Tibial nerve (tissue), 4 donors: ENCODE measurements at regions not wholly inside any gene's neighbourhood (a gene's known extent, or its start where the extent isn't known, plus 50 kb on each side); places are given as distances from the start of the nearest gene placed in this dataset.

Source experiments
- DNase-seq, 2 donors: peaks; one replicate each; pipeline ENCODE4 v3.0.0-alpha.2; 2019; ENCODE audit warnings: low spot score in 2 of 2
- H3K27ac ChIP-seq, 4 donors: fragments of 200-600 bp; sonication (generic) in 3 of 4; one replicate each; pipeline ENCODE4 v1.5.1; 2017 to 2019; ENCODE audit warnings: mild to moderate bottlenecking in 1 of 4
- H3K27me3 ChIP-seq, 2 donors: fragments of 200-600 bp; sonication (generic) in 1 of 2; one replicate each; pipeline versions ENCODE4 v1.5.1 to v1.6.0; 2017 to 2019
- H3K36me3 ChIP-seq, 3 donors: fragments of 200-600 bp; sonication (generic); one replicate each; pipeline ENCODE4 v1.5.1; 2018 to 2019
- H3K4me1 ChIP-seq, 4 donors: fragments of 200-600 bp; sonication (generic) in 3 of 4; one replicate each; pipeline ENCODE4 v1.5.1; 2017 to 2019
- H3K4me3 ChIP-seq, 4 donors: fragments of 200-600 bp; sonication (generic) in 3 of 4; one replicate each; pipeline ENCODE4 v1.5.1; 2017 to 2019; ENCODE audit warnings: mild to moderate bottlenecking in 1 of 4, moderate library complexity in 1 of 4
- H3K9me3 ChIP-seq, 4 donors: fragments of 200-600 bp; sonication (generic) in 3 of 4; one replicate each; pipeline ENCODE4 v1.5.1; 2017 to 2019
- EP300 ChIP-seq, 2 donors: sonication (generic); formaldehyde crosslinking; IDR thresholded peaks; one replicate each; pipeline ENCODE4 v1.6.1; 2017; ENCODE audit warnings: antibody characterized with exemption in 2 of 2, mild to moderate bottlenecking in 1 of 2
- POLR2A ChIP-seq, 2 donors: fragments of 450-650 bp; IDR thresholded peaks; one replicate each; pipeline ENCODE4 v1.6.1; 2017; ENCODE audit warnings: antibody characterized with exemption in 2 of 2, mild to moderate bottlenecking in 2 of 2, moderate library complexity in 2 of 2
- WGBS, 2 donors: methylation state at CpG; one replicate each; pipeline ENCODE4 v1.1.5; 2018; 5-methylcytosine and 5-hydroxymethylcytosine counted together
- TF ChIP-seq, protein P1 (sequence below), 5 experiments: fragments of 200-600 bp in 3 of 5; fragments of 450-650 bp in 2 of 5; sonication (generic) in 3 of 5; IDR thresholded peaks; one replicate each; pipeline ENCODE4 v1.5.1; 2016 to 2019; ENCODE audit warnings: antibody characterized with exemption in 5 of 5, mild to moderate bottlenecking in 3 of 5, moderate library complexity in 2 of 5

DNA sequence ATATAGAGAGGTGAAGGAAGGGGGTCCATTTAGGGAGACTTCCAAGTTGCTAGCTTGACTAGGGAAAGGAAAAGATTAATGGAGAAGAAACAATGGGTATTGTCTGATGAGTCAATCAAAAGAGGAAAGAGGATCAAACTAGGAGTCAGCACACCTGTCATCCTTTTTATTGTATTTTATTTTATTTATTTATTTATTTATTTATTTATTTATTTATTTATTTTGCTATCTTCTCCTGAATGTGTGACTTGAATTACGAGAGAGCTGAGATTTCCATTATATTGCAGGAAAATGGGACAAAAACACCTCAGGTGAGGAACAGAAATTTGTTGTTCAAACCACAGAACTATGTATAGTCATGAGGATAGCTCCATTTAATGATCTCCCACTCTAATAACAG is 58.9 kb downstream of the NUDT11 start:
- no peaks in the 10 kb centered on the region for H3K9me3 ChIP-seq
- no peak for DNase-seq
- H3K4me1 ChIP-seq: no peaks in the 10 kb centered on the region
- 74 to 96% methylated on average over 1 of the region's 1 CpG for WGBS, 2 donors
- no peak overlapping the region for H3K4me3 ChIP-seq
- H3K27me3 ChIP-seq: peaks cover 0 to 4% of the 10 kb centered on the region in 2 donors
- H3K27ac ChIP-seq: no peak overlapping the region
- H3K36me3 ChIP-seq: no peaks in the 10 kb centered on the region
- no peak for TF ChIP-seq EP300 (IDR thresholded peaks at IDR 0.05)
- TF ChIP-seq, protein P1, sequence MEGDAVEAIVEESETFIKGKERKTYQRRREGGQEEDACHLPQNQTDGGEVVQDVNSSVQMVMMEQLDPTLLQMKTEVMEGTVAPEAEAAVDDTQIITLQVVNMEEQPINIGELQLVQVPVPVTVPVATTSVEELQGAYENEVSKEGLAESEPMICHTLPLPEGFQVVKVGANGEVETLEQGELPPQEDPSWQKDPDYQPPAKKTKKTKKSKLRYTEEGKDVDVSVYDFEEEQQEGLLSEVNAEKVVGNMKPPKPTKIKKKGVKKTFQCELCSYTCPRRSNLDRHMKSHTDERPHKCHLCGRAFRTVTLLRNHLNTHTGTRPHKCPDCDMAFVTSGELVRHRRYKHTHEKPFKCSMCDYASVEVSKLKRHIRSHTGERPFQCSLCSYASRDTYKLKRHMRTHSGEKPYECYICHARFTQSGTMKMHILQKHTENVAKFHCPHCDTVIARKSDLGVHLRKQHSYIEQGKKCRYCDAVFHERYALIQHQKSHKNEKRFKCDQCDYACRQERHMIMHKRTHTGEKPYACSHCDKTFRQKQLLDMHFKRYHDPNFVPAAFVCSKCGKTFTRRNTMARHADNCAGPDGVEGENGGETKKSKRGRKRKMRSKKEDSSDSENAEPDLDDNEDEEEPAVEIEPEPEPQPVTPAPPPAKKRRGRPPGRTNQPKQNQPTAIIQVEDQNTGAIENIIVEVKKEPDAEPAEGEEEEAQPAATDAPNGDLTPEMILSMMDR (IDR thresholded peaks at IDR 0.05): no peak
- TF ChIP-seq POLR2A (IDR thresholded peaks at IDR 0.05): no peak

DNA sequence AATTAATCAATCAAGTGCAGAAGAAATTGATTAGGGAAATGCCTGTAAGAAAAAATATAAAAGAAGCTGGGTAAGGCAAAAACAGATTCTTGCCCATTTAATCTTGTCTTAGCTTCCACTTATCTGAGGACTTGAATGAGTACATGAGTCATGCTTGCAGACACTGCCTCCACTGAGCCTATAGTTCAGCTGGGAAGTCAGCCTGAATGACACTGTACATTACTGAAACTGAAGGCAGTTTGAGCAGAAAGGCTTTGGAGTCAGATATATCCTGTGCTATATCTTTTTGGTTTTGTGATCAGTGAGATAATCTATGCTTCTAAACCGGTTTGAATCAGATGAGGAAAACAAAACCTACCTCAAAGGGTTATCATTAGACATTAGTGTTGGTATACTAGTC is 61.3 kb downstream of the NUDT11 start:
- 38 to 65% methylated on average over 1 of the region's 1 CpG for WGBS, 2 donors

DNA sequence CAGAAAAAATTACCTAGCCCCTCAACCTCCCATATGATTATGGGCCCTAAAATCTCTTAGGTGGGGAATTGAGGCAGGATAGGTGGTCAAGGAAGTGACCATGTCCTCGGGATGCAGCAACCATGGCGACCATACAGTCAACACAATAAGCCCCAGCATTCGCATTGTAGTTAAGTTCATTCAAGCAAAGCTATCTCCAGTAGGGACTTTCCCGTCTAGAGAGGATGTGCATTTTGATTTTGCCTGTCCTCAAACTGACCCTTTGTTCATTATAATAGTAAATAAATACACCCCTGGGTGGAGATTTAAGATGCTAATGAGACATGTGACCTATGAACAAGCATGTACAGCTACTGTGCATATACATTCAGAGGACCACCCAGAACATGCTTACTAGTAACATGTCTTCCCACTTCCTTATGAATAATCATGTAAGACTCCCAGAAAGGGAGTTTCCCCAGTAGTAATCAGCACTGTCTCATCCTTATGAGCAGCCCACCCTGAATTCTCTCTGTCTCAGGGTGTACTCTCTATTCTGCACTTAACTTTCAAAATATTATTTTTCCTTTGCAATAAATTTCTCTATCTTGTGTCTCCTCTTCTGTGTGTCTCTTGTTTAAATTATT is 74.3 kb downstream of the NUDT11 start:
- Histone ChIP-seq H3K27ac (no peak overlapping the region), H3K36me3 (no peaks in the 10 kb centered on the region), H3K27me3 (peaks cover 2 to 7% of the 10 kb centered on the region in 2 donors), H3K4me1 (no peaks in the 10 kb centered on the region), H3K4me3 (no peak overlapping the region), H3K9me3 (no peaks in the 10 kb centered on the region)
- DNase-seq: no peak
- WGBS, 2 donors: 58 to 61% methylated on average over 4 of the region's 4 CpGs
- TF ChIP-seq, protein P1 (IDR thresholded peaks at IDR 0.05): no peak
- TF ChIP-seq EP300 (IDR thresholded peaks at IDR 0.05) (no peak), POLR2A (IDR thresholded peaks at IDR 0.05) (no peak)

More for the DNA sequence above, 61.3 kb downstream of the NUDT11 start:
- Histone ChIP-seq H3K4me1 (no peaks in the 10 kb centered on the region), H3K36me3 (no peaks in the 10 kb centered on the region), H3K4me3 (no peak overlapping the region), H3K27ac (no peak overlapping the region), H3K27me3 (peaks cover 0 to 4% of the 10 kb centered on the region in 2 donors), H3K9me3 (no peaks in the 10 kb centered on the region)
- DNase-seq: no peak
- TF ChIP-seq POLR2A (IDR thresholded peaks at IDR 0.05) (no peak), EP300 (IDR thresholded peaks at IDR 0.05) (no peak)
- TF ChIP-seq, protein P1 (IDR thresholded peaks at IDR 0.05): no peak

DNA sequence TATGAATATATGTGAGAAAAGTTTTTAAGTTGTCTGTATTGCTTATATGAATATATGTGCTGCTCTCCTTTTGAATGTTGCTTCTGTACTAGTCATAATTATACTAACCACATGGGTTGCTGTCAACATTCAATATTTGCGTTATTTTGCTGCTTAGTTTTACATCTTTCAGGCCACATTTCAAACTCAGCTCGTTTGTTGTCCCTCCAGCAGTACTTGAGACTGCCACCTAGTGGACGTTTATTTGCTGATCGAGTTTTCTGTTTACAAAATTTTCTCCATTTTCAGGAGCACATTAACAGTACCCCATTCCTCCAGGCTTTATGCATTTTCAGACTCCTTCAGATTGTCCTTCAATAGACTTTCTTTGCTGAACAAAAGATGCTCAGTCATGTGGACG is 75.8 kb downstream of the NUDT11 start:
- TF ChIP-seq, protein P1 (IDR thresholded peaks at IDR 0.05): peak; percentile 48 to 72 (median 55)
- TF ChIP-seq POLR2A (IDR thresholded peaks at IDR 0.05): no peak
- H3K4me3 ChIP-seq: no peak overlapping the region
- WGBS, 2 donors: 2 to 19% methylated on average over 5 of the region's 5 CpGs
- H3K36me3 ChIP-seq: no peaks in the 10 kb centered on the region
- DNase-seq: peak in 1 of 2 donors; percentile 43
- no peak overlapping the region for H3K27ac ChIP-seq
- H3K27me3 ChIP-seq: peaks cover 2 to 9% of the 10 kb centered on the region in 2 donors
- no peaks in the 10 kb centered on the region for H3K9me3 ChIP-seq
- H3K4me1 ChIP-seq: no peaks in the 10 kb centered on the region

DNA sequence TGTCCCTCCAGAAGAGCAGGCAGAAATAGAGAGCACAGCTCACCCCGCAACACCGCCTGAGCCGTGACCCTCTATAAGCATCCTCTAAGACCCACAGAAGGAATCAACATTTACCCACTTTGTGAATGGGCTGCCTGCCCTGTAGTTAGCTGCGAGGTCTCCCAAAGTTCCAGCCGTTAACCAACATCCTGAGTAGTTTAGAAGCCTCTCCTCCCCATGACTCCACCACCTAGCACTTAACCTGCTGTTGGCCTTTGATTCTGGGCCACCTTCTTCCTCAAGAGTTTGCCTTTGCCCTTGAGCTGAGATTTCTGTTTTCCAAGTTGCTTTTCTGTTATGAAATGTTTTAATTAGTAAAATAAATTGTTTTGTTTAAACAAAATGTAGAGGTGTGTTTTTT is 75.8 kb downstream of the NUDT10 start:
- Histone ChIP-seq H3K36me3 (no peaks in the 10 kb centered on the region), H3K27ac (no peak overlapping the region), H3K27me3 (no peaks in the 10 kb centered on the region), H3K4me3 (no peak overlapping the region), H3K9me3 (no peaks in the 10 kb centered on the region), H3K4me1 (no peaks in the 10 kb centered on the region)
- DNase-seq: no peak
- 71 to 90% methylated on average over 2 to 5 of the region's 5 CpGs for WGBS, 2 donors
- TF ChIP-seq, protein P1 (IDR thresholded peaks at IDR 0.05): no peak
- TF ChIP-seq EP300 (IDR thresholded peaks at IDR 0.05) (no peak), POLR2A (IDR thresholded peaks at IDR 0.05) (no peak)
